Neural crest cell (in vitro differentiated cells): ENCODE measurements at regions not wholly inside any gene's neighbourhood (a gene's known extent, or its start where the extent isn't known, plus 50 kb on each side); places are given as distances from the start of the nearest gene placed in this dataset.

Source experiments
- DNase-seq: peaks from one replicate; pipeline ENCODE4 v3.0.0; 2021; ENCODE audit warnings: low read depth, mixed read lengths, low spot score
- H3K27ac Mint-ChIP-seq: one replicate; pipeline ENCODE4 v1.8.0; 2021; ENCODE audit warnings: mild to moderate bottlenecking, mixed read lengths; ENCODE audit not compliant: unreplicated experiment
- H3K27me3 Mint-ChIP-seq: 2 replicates; pipeline ENCODE4 v1.8.0; 2021; ENCODE audit warnings: low read depth, mild to moderate bottlenecking, mixed read lengths
- H3K36me3 Mint-ChIP-seq: 2 replicates; pipeline ENCODE4 v1.8.0; 2021; ENCODE audit warnings: low read depth, mild to moderate bottlenecking, mixed read lengths
- H3K4me1 Mint-ChIP-seq: 2 replicates; pipeline ENCODE4 v1.8.0; 2021; ENCODE audit warnings: mixed read lengths
- H3K4me3 Mint-ChIP-seq: one replicate; pipeline ENCODE4 v1.8.0; 2021; ENCODE audit warnings: mild to moderate bottlenecking, mixed read lengths
- H3K9me3 Mint-ChIP-seq: 2 replicates; pipeline ENCODE4 v1.8.0; 2021; ENCODE audit warnings: mixed read lengths
- CTCF ChIP-seq: fragments of 200-600 bp; sonication (generic); conservative IDR thresholded peaks from 2 replicates; pipeline ENCODE4 v1.5.0; 2021; ENCODE audit warnings: antibody characterized with exemption, mild to moderate bottlenecking

- H3K36me3 Mint-ChIP-seq = no peaks in the 10 kb centered on the region
- H3K9me3 Mint-ChIP-seq = no peaks in the 10 kb centered on the region
- no peak overlapping the region for H3K4me3 Mint-ChIP-seq
- H3K27me3 Mint-ChIP-seq = no peaks in the 10 kb centered on the region
- H3K4me1 Mint-ChIP-seq = peaks cover 28% of the 10 kb centered on the region
- no peak for TF ChIP-seq CTCF
- peak overlapping the region; percentile 19 for H3K27ac Mint-ChIP-seq
- DNase-seq = no peak
Measured at GRCh38 chr9:135345775-135346433, 133.7 kb upstream of the PPP1R26 start.

GRCh38 chr9:135346438-135347050, 133.0 kb upstream of the PPP1R26 start:
- no peaks in the 10 kb centered on the region for H3K36me3 Mint-ChIP-seq

GRCh38 chr9:135347461-135347860, 132.1 kb upstream of the PPP1R26 start:
- Mint-ChIP-seq H3K4me1 (peaks cover 28% of the 10 kb centered on the region), H3K27ac (no peak overlapping the region), H3K4me3 (no peak overlapping the region), H3K36me3 (no peaks in the 10 kb centered on the region), H3K27me3 (no peaks in the 10 kb centered on the region), H3K9me3 (no peaks in the 10 kb centered on the region)
- DNase-seq = no peak
- no peak for TF ChIP-seq CTCF

More at GRCh38 chr9:135346438-135347050, 133.0 kb upstream of the PPP1R26 start:
- H3K27me3 Mint-ChIP-seq = no peaks in the 10 kb centered on the region
- no peak overlapping the region for H3K27ac Mint-ChIP-seq
- no peaks in the 10 kb centered on the region for H3K9me3 Mint-ChIP-seq
- DNase-seq = no peak
- TF ChIP-seq CTCF = no peak
- H3K4me1 Mint-ChIP-seq = peaks cover 28% of the 10 kb centered on the region
- no peak overlapping the region for H3K4me3 Mint-ChIP-seq

DNA sequence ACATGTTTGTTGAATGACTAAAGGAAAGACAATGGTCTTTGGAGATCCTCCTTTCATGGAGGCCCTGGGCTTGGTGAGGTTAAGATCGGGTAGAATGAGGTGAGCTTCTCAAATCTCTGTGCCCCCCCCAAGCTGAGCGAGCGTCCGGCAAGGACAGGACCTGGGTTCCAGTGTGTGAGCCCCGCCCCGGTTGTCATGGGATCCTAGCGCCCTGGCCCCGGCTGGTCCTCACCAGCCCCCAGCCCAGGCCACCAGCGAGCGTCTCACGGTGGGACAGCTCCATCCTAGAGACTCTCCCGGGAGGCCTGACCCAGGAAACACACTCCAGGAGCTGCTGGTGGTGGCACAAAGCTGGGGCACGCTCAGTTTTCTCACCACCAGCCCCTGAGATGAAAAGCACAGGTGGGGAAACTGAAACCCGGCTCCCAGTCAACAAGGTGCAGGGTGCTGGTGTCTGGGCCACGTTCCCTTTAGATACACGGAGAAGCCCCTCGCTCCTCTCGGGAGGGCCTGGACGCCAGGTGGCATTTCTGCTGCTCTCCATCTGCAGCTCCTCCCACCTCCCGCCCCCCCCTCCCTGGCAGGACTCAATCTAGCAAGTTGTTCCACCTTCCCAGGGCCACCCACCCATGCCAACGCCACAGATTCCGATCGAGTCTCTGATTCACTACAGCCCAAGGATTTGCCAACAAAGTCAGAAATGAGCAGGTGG, 131.3 kb upstream of the PPP1R26 start:
- H3K27me3 Mint-ChIP-seq = no peaks in the 10 kb centered on the region
- no peaks in the 10 kb centered on the region for H3K9me3 Mint-ChIP-seq
- H3K36me3 Mint-ChIP-seq = no peaks in the 10 kb centered on the region
- H3K27ac Mint-ChIP-seq = no peak overlapping the region
- DNase-seq = no peak
- no peak overlapping the region for H3K4me3 Mint-ChIP-seq
- no peak for TF ChIP-seq CTCF
- H3K4me1 Mint-ChIP-seq = peaks cover 28% of the 10 kb centered on the region

DNA sequence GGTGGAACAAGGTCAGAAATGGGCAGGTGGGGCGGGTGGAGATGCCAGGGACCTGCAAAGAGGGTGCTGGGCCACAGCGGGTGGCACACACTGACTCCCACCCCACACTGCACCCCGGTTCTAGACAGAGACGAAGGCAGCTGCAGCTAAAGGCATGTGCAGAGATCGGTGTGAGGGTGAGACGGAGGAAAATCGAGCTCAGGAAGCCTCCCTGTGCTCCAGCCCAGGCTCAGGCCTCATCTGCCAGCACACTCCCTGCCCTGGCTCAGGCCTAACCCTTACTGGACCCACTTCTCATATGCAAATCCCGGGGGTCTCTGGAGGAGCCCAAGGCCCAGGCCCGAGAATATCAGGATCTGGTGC, 130.8 kb upstream of the PPP1R26 start:
- no peak overlapping the region for H3K4me3 Mint-ChIP-seq
- no peak for TF ChIP-seq CTCF
- H3K36me3 Mint-ChIP-seq = no peaks in the 10 kb centered on the region
- DNase-seq = no peak
- no peaks in the 10 kb centered on the region for H3K9me3 Mint-ChIP-seq
- no peaks in the 10 kb centered on the region for H3K27me3 Mint-ChIP-seq
- peaks cover 28% of the 10 kb centered on the region for H3K4me1 Mint-ChIP-seq
- H3K27ac Mint-ChIP-seq = no peak overlapping the region
